Cardiac septum (tissue), 1 donor: ENCODE measurements at regions not wholly inside any gene's neighbourhood (a gene's known extent, or its start where the extent isn't known, plus 50 kb on each side); places are given as distances from the start of the nearest gene placed in this dataset.

ENCODE experiments used
- DNase-seq: peaks from one replicate; pipeline ENCODE4 v3.0.0-alpha.2; 2020; ENCODE audit warnings: low spot score
- intact Hi-C: fragments of 100-400 bp; cut with DNase I; formaldehyde crosslinking; loops from one replicate; pipeline ENCODE4 v1.14.0; 2022
- donor health status: DM: no; HTN: no; CAD: no.

DNA sequence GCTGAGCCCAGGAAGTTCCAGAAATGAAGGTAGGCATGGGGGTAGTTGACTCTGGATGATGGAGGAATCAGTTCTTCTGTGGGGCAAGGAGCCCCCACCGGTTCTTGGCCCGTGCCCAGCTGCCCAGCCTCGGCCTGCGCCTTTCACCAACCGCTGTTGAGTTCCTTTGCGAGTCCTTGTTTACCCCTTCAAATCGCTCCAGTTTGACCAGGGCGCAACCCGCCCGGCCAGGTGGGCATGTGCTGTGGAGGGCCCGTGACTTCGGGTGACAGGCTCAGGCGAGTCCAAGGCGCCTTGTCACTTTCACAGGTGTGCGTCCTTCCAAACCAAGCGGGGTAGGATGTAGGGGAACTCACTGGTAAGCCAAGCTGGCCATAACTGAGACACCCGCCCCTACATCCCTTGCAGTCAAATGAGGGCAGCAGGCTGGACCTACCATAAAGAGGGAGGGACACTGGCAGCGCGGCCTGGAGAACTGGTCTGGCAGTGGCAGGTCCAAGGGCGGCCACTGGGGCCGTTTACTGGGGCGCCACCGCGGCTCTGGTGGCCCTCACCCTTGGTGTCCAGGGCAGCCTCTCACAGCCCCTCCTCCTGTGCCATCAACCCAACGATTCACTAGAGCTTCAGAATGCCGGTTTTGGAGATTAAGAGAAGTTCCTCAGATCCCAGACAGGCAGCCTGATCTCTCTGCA, 160.3 kb upstream of the ZIC3 start:
- intact Hi-C loops = no loop called here
- DNase-seq = no peak

DNA sequence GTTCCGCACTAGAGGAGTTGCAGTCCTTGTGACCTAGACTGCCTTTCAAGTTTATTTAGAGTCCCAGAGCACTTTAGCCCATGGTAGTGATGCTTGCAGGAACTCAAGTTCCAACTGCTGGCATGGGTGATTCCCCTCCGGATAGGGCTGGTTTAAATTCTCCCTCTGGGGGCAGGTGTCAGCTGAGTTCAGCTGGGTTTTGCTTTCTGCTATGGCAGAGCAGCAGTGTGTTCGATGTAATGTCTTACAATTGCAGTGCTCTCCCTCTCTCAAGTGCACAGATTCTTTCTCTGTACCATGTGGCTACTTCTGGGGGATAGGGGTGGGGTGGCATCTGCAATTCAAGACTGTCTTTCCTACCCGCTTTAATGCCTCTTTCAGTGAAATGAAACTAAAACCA, 164.8 kb upstream of the ZIC3 start:
- intact Hi-C loops = no loop called here
- DNase-seq = no peak

DNA sequence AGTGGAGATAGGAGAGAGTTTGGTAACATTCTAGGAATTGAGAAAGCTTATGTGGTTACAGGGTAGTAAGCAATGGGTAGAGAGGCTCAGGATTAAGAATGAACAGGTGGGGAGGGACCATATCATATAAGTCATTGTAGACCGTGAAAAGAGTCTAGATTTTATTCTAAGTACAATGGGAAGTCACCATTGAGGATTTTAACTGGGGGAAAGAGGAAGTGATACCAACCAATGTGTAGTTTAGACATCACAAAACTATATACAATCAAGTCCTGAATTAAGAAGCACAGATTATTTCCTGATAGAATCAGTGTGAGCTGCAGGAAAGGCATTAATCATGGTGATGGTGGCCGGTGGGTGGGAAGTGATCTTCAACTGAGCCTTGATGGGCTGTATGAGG, 178.3 kb upstream of the ZIC3 start:
- intact Hi-C loops = no loop called here

DNA sequence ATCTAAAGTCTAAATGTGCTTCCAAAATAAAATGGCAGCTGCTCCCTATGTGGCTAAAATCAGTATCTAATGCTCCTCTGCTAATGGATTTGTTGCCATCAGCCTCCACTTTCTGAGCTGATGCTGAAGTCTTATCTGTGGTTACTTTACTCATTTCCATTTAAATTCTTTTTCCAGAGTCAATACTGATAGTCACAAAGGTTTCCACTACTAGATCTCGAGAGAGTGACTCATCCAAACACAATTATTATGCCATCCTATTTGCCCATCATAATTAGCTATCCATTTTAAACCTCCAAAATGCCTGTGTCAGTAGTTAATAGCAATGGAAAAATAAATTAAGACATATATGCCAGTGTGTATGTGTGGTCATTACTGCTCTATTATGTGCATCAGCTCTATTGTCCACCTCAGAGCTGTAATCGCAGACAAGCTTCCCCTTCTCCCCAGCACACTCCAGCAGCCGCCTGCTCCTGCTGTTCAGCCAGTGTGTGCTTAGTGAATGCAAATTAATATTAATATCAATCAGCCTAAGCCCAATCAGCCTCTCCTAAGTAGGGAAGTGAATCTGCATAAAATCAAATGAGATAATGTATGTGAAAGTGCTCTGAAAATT, 199.8 kb upstream of the ZIC3 start:
- DNase-seq = no peak
- intact Hi-C loops = no loop called here

More for the DNA sequence above, 178.3 kb upstream of the ZIC3 start:
- DNase-seq = no peak

DNA sequence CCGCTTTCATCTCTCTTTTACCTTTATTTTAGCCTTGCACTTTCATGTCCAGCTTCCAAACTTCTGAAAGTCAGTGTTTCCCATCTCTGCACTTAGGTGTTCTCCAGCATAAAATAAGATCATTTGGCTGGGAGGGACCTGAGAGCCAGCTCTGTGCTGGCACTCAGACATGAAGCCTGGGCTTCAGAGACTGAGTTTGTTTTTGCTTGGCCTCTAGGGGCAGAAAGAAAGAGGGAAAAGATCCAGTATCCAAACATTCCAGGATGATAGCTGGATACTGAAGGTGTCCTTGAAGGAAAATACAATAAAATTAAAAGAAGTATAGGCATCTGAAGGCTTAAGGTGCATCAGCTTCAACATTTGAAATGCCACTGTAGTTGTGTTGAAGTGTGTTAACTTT, 202.4 kb upstream of the ZIC3 start:
- DNase-seq = no peak
- intact Hi-C loops = no loop called here

DNA sequence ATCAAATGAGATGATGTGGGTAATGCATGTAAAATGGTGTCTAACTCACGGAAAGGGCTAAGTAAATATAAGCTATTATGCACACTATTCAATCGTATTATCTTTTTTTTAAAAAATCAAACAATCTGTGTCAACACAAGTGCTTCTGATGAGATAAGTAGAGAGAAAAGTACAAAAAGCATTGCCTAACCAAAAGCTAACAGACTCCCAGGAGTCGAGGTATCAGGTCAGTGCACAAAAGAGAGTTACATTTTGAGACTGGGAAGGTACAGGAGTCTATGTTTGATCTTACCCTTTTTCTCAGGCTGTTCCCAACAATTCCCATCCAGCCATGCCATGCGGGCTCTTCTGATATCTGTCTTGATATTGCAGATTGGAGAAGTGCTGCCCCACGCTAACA, 203.3 kb upstream of the ZIC3 start:
- intact Hi-C loops = no loop called here

DNA sequence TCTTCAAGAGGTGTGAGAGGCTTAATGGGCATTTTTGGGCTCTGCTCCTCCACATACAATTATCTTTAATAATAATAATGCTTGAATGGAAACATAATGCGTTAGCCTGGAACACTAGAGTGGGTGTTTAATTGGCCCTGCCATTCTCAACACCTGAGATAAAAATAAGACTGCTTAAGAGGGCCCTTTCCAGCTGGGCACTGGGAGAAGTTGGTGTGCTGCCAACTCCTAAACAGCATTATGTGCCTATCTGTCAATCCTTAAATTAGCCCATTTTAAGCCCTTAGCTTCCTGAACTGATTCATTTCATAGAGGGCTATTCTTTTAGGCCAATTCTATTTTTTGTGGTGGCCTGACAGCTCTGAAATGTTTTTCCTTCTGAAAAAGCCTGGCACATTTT, 211.1 kb upstream of the ZIC3 start:
- intact Hi-C loops = no loop called here
- DNase-seq = no peak

More for the DNA sequence above, 203.3 kb upstream of the ZIC3 start:
- no peak for DNase-seq

DNA sequence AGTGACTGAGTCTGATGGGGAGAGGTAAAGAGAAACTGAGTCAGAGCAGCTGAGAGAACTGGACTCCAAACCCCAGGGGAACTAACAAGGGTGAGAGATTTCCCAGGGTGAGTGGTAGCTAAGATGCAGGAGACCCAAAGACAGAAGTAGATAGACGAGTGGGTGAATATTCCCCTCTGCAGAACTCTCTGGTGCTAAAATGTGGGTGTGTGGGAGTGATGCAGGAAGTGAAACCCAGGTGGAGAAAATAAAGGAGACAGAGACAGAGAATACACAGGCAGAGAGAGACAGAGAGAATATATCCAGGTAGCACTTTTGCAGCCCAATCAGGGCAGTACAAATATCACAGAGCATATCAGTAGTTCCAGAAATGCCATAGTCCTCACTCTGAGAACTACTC, 212.5 kb upstream of the ZIC3 start:
- intact Hi-C loops = no loop called here

DNA sequence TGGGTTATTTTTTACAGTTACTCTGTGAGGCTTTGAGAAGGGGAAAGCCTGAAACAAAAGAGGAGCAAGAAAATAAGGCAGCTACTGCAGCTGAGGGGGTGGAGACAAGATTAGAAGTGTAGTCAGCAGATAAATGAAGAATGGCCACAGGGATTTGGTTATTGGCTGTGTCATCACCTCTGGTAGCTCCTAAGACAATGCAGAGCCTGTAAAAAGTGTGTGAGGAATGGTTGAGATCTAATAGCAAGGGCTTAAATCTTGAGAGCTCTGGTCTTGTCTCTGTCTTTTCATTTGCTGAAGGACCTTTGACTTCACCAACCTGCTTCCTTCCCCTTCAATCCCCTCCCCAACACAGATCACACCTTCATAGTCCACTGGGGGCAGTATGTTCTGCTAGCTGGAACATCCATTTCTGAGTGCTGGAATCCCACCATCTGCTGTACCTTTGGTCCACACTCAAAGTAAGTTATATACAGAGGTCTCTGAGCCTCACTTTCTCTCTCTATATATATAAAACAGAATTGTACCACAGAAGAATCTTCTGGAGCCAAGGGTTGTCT, 213.7 kb upstream of the ZIC3 start:
- intact Hi-C loops = no loop called here
- no peak for DNase-seq

More for the DNA sequence above, 212.5 kb upstream of the ZIC3 start:
- no peak for DNase-seq

DNA sequence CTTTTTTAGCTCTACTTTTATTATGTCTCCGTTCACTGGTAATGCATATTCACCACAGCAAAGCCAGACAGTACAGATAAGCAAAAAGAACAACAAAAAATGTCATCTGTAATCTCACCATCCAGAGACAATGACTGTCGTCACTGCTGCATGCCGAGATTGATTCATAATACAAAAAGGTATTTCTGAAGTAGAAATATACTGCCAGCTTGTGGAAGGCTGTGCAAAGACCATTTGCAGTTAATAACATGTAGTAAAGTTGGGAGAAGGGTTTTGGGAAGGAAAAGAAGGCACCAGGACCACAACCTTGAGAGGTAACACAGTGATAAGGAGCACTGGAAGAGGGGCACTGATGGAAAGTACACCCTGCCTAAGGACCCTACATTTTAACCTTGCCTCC, 223.0 kb upstream of the ZIC3 start:
- no peak for DNase-seq
- intact Hi-C loops = no loop called here

DNA sequence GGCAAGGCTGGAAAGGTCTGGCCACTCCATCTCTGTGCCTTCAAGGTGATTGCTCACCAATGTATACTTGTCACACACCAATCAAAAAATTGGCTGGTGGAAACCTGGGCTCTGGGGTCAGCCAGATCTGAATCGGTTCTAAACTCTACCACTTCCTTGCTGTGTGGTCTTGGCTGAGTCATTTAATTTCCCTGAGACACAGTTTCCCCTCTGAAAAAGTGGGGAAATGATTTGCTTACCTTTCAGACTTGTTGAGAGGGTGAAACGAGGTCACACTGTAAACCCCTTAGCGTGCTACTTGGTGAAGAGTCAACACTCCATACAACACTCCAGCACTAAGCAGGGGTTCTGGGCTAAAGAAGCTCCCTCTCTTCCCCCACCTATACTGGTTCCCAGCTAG, 252.3 kb upstream of the ZIC3 start:
- intact Hi-C loops = no loop called here
- DNase-seq = no peak

DNA sequence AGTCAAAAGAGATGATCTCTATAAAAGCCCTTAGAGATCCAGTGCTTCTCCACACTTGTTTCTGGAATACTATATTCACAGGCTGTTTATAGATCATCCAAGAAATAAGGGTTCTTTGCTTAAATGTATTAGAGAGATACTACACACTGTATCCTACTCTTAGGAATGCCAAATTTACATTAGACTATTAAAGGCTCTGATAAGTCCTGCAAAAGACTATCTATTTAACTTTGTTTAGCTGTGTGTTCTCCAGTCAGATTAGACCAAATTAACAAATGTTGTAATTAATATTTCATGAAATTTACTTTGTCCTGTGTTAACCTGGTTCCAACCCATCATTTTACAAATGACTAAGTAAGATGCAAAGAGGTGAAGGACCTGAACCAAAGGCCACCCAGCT, 260.5 kb upstream of the ZIC3 start:
- intact Hi-C loops = no loop called here
- DNase-seq = no peak

DNA sequence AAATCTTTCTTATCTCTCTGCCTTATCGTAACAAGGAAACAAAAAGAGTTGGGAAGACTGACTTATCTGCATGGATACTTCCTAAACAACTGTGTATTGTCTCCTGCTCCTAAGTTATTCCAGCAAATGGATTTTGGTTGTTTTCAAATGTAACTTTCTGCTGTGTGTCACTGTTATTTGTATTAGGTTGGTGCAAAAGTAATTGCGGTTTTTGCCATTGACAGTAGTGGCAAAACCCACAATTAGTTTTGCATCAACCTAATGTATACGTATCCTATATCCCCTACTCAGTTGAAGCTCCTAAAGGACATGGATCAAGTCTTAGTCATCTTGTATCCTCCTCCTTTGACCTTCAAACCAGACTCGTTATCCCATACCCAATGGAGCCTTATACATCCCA, 263.4 kb upstream of the GPR101 start:
- DNase-seq = no peak
- intact Hi-C loops = no loop called here

DNA sequence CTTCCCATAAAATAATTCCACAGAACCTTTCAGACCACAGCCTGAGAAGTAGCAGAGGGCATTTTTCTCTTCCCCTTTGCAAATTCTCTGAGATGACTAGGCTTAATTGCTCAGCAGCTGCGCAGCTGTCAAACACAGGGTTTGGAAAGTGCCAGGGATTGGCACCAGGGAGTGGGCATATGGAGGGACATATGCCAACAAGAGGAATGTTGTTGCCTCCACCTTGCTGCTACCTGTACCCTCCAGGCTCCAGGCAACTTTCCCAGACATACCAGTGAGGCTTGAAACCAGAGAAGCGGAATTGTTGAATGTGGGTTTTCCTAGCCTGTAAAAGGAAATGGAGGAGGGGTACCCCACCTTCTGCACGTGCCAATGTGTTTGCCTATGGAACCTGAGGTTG, 256.2 kb upstream of the GPR101 start:
- intact Hi-C loops = no loop called here

DNA sequence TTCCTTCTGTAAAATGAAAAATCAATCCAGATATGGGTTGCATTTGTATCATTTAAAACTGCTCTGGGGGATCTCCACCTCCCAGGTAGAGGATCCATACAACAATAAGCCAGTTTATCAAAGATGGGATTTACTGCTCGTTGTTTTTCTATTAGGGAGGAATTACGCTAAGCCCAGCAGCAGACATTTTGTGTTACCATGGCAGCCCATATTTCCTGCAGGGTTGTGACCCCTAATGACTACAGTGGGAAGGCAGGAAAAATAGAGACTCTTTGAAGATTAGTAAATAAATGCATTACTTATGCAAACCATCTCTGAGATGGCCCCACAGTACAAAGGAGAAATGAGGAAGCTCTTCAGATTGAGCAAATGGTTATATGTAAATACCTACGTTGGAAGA, 253.4 kb upstream of the GPR101 start:
- intact Hi-C loops = no loop called here

More for the DNA sequence above, 256.2 kb upstream of the GPR101 start:
- no peak for DNase-seq

DNA sequence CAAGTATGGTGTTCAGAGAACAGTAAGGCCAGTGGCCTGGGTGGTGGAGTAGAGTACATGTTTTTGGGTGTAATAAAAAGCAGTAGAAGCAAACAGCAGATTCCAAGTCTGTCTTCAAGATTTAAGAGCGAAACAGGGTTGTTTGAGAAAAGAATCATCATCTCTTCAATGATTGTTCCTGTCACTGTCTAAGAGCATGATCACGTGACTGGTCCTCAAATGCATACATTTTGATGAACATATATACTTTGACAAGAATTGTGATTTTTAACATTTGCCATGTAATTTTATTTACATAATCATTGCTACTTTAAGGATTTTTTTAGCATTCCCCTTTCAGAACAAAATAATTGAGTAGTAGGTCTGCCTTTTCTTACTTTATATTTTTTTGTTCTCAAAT, 252.6 kb upstream of the GPR101 start:
- intact Hi-C loops = no loop called here
- no peak for DNase-seq

More for the DNA sequence above, 253.4 kb upstream of the GPR101 start:
- no peak for DNase-seq

DNA sequence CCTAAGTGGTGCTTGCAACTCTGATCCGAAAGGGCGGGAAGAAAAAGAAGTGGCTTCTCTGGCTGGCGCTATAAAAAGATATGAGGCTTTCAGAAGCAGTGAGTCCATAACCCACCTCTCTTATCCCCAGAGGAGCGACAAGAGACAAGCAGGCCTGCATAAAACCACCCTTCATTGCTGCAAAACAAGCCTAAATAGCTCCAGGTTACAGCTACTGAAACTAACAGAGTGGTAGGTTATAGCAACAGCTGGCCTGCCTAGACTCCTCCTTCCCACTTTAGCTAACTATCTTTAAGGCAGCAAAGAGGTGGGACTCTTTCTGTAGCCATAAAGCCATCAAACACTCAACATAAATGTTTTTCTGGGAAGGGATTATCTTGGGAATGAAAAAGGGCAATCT, 245.0 kb upstream of the GPR101 start:
- no peak for DNase-seq
- intact Hi-C loops = no loop called here

DNA sequence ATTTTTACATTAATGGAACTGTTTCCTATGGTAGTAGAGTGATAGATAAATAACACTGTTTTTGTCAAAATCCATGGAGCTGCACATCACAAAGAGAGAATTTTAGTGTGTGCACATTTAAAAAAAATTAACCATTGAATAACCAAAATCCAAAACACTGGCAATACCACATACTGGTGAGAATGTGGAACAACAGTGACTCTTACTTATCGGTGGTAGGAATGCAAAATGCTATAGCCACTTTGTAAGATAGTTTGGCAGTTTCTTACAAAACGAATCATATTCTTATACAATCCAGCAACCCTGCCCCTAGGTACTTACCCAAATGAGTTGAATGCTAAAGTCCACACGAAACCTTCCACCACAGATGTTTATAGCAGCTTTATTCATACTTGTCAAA, 229.6 kb upstream of the GPR101 start:
- no peak for DNase-seq
- intact Hi-C loops = no loop called here

DNA sequence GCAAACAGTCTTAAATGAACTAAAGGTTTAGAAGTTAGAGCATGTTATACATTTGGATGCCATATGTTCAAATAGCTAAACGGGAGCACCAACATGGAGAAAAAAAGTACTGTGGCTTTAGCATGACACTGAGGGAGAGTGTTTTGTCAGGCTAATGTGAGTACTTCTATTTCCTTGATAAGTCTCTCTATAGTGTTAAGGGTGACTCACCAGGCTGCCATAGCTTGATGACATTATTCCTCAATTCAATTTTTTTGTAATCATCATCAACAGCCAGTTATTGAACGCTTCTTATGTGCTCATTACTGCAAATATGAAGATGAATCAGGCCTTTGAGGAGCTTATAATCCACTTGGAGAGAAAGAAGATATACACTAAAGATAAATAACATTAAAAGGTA, 211.4 kb upstream of the GPR101 start:
- intact Hi-C loops = no loop called here
- no peak for DNase-seq

DNA sequence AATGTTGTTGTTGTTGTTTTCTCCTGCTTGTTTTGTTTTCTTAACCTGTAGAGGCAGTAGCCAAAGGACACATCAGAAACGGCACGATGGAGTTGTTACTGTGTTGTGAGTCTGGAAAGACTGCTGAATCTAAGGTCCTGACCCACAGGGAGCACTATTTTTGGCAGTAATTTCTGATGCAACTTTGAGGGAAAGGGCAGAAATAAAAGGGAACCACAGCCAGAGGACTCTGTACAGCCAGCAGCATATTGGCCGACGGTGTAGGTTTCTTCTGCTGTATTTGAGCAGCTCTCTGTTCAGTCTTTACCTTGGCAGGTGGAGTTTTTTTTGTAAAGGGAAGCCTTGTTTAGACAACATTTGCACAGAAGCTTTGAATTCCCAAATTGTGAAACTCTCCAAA, 203.0 kb upstream of the GPR101 start:
- no peak for DNase-seq
- intact Hi-C loops = no loop called here

DNA sequence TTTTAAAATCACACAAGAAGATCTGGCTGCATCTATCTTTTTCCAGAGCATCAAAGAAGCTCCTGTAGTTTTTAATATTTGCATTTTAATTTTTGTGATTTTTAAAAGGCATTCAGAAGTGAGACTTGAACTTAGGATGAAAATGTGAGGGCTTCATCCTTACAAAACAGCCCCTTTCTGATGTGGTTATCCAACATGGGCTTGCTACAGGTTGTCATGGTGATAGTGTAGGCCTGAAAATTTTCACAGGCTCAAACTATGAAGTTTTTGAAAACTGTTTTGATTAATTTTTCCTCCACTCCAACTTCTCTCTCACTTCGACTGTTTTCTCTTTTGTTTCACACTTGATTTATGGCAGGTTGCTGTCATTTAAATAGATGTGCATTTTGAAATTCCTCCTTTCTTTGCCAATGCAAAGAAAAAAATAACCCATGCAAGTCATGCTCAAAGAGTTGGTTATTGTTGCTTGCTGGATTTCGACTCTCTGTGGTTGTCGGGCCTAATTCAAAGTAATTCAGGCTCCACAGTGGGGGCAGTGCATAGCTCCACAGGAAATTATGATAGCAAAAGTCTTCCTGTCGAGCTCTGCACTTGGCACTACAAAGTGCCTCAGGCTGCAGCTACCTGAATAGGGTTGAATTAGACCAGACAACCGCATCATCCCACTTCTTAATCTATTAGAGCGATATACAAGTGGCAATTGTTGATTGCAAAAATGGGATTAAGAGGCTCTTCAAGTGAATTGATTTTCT, 201.0 kb upstream of the GPR101 start:
- intact Hi-C loops = no loop called here
- DNase-seq = no peak
